NOMO-1 (cell line): ENCODE measurements at regions not wholly inside any gene's neighbourhood (a gene's known extent, or its start where the extent isn't known, plus 50 kb on each side); places are given as distances from the start of the nearest gene placed in this dataset.
"Not testable (repeated sequence)": the region's sequence is repeated elsewhere in the genome, so short reads cannot be mapped to it uniquely, and the experiment has no call there.

Experiments used
- DNase-seq, 2 experiments: peaks; one replicate each; lab custom pipeline; 2025; ENCODE audit not compliant: unreplicated experiment in 2 of 2; lab: John Stamatoyannopoulos, UW

DNA sequence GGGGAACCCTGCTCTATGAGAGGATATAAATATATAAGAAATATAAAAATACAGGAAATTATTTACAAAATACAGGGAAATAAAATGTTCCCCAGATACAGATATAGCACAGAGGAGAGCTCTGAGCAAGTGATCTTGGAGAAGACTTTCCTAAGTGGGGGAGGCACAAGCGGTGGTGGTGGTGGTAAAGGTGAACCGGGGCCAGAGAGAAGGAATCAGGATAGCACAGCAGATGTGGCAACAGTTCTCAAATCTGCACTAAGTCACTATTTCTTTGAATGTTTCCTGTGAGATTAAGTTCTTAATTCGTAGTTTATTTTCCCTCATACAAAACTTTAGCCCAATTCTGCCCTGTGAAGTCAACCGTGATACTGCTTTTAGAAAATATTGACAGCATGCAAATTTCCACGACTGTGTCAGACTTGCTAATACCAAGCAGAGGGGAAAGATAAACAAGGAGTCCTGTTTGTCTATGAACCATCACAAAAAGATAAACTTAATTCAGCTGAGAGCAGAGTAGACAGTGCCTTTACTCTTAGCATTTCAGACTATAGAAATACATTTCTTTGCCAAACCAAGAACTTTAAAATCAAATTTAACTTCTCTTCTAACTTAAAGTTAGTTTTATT is 237.5 kb upstream of the POGK start:
- DNase-seq: no peak

DNA sequence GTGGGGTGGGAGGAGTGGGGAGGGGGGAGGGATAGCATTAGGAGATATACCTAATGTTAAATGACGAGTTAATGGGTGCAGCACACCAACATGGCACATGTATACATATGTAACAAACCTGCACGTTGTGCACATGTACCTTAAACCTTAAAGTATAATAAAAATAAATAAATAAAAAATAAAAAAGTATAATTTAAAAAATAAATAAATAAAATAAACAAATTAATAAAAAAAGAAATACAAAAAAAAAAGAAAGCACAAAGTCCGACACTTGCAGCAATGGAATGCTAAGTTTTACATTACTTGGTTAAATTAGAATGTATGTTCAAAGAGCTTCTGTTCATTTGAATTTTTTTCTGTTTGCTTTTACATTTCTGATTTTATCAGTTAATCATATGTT is 236.5 kb upstream of the POGK start:
- not testable (repeated sequence) for DNase-seq

DNA sequence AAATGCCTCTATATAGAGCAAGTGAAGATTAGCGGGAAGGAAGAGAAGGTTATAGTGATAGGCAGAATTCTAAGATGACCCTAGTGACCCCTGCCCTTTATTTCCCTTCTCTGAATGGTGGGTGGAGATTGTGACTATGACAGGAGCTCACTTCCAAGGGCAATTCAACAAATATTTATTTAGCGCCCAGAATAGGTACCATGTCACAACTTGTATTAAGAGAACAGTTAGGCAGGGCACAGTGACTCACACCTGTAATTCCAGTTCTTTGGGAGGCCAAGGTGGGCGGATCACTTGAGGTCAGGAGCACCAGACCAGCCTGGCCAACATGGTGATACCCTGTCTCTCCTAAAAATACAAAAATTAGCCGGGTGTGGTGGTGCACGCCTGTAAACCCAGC is 236.0 kb upstream of the POGK start:
- no peak for DNase-seq

DNA sequence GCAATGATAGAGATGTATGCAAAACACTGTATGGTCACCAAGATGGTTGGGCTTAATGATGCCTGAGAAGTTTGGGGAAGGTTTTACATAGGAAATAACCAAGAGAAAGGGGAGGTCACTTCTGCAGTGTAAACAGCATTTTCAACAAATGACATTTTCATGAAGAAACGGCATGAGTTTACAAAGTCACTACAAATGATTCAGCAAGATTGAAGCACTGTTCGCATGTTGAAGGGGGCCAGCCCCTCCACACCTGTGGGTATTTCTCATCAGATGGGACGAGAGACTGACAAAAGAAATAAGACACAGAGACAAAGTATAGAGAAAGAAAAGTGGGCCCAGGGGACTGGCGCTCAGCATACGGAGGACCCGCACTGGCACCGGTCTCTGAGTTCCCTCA is 234.1 kb upstream of the POGK start:
- no peak for DNase-seq

DNA sequence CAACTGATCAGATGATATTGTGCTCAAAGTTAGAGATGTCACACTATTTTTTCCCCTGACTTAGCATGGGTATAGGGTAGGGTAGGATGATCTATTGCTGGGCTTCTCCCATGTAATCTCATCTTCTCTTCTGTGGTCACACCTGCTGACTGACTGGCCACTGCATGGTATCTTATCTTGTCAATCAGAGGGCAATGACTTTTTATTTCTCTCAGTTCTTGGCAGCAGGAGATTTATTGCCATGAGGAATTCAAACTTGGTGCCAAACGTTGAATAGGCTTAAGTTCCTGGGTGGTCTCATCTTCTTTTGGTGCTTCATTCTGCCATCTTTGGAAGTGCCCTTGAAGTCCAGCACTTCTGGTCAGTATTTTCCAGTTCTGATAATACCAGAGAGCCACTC is 226.4 kb upstream of the POGK start:
- DNase-seq: no peak

DNA sequence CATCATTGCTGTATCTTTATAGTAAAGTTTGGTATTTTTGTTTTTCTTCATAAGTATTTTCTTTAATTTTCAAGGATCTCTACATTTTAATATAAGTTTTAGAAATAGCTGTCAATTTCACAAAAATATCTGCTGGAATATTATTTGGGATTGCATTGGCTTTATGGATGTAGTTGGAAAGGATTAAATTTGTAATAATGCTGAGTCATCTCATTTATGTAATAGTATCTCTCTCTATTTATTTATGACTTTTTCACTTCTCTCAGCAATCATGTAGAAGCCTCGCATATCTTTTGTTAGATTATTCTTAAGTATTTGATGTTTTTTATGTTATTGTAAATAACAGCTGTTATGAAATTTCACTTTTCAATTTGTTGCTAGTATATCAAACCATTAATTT is 223.1 kb upstream of the POGK start:
- DNase-seq: no peak

DNA sequence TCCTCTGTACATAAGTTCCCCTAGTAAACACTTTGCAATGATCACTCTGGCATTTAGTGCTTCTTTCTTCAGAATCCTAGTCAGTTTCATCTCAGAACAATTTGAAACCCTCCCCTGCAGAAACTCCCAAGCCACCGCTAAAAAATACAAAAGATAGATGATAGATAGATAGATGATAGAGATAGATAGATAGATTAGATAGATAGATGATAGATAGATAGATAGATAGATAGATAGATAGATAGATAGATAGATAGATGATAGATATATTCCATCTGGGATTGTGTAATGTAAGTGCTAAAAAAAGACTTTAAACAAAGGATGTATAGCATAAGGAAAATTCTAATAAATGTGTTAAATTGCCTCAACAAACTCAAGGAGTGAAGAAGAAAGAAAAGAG is 212.6 kb upstream of the POGK start:
- DNase-seq: no peak

DNA sequence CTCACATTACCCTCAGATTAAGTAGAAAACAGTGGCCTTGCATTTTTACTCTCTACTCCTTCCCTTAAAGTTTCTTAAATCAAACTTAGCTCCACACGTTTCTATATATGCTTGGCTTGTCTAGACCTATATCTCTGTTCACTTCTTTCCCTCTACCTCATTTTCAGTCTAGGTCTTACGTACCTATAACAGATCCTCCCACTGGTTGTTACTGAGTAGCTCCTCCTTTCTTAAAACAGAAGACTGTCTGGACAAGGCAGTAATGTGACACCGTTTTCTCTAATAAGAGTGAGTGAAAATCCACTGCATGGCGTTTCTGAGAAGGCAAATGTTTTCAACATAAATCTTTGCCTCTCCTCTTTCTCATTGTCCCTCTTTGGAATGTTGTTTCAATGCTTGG is 211.7 kb upstream of the POGK start:
- no peak for DNase-seq

DNA sequence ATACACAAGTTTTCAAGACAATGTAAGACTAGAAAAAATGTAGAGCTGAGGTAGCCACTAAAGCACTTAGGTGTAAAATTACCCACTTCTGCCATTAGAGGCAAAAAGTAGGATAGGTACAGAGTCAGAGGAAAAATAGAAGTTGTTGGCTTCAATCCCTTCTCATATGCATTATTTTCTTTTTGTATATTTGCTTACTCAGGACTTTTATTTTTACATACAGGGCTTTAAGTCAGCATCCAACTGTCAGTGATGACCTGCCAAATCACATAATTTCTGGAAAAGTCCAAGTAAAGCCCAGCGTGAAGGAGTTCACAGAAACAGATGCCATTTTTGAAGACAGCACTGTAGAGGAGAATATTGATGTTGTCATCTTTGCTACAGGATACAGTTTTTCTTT is 211.0 kb upstream of the POGK start:
- no peak for DNase-seq

DNA sequence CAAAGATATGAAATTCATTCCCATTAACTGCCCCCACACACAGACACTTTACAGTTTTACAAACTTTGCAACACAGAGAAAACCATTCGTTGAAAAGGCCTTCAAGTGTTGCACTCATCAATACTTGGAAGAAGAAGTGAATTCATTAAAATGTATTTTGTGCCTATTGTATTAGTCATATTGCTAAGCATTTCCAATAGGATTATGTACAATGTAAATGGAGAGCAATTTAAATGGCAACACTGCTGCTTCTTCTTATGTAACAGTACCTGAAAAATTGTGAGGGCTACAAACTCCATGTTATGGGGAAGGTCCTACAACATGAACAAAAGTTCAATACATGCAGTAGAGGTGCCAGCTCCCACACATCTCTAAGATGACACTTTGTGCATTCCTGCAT is 209.3 kb upstream of the POGK start:
- no peak for DNase-seq

DNA sequence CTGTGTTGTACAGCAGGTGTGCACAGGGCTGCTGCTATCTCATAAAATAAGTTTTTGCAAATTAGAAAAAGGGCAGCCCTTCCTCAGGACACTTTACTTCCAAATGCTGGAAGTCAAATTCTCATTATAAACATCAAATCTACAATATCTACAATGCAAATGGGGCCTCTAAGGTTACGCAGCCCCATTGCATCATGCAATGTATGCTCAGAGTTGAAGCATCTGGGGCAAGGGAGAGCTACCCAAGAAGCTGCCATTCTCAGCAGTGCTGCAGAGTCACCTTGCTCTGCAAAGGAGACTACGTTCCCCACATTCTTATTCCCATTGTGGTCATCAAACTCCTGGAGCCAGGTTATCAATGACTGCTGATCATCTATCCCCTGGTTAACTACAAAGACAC is 208.9 kb upstream of the POGK start:
- no peak for DNase-seq

DNA sequence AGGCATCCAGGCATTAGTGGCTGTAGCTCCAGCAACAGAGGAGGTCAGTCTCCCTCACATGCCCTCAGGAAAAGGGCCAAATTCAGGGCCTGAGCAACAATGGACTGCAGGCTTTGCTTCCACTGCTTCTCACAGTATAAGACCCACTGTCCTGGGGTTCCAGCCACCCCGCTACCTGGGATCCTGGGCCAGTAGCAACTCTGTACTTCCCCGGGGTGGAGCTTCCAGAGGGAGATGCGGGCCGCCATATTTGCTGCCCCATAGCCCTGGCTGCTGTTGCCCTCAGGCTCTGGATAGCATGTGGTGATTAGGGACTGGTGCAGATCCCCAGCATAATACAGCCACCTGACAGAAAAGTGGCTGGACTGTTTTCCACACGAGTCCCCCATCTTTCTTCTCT is 201.1 kb upstream of the POGK start:
- DNase-seq: no peak

DNA sequence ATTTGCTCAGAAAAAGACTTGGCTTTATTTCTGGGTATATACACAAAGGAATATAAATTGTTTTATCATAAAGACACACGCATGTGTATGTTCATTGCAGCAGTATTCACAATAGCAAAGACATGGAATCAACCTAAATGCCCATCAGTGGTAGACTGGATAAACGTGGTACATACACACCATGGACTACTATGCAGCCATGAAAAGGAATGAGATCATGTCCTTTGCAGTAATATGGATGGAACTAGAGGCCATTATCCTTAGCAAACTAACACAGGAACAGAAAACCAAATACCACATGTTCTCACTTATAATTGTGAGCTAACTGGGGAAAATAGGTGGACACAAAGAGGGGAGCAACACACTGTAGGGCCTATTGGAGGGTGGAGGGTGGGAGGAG is 182.0 kb upstream of the POGK start:
- DNase-seq: not testable (repeated sequence)

DNA sequence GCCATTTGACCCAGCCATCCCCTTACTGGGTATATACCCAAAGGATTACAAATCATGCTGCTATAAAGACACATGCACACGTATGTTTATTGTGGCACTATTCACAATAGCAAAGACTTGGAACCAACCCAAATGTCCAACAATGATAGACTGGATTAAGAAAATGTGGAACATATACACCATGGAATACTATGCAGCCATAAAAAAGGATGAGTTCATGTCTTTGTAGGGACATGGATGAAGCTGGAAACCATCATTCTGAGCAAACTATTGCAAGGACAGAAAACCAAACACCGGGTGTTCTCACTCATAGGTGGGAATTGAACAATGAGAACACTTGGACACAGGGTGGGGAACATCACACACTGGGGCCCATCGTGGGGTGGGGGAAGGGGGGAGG is 172.5 kb upstream of the POGK start:
- DNase-seq: not testable (repeated sequence)

DNA sequence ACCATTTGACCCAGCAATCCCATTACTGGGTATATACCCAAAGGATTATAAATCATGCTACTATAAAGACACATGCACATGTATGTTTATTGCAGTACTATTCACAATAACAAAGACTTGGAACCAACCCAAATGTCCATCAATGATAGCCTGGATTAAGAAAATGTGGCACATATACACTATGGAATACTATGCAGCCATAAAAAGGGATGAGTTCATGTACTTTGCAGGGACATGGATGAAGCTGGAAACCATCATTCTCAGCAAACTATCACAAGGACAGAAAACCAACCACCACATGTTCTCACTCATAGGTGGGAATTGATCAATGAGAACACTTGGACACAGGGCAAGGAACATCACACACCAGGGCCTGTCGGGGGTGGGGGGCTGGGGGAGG is 171.7 kb upstream of the POGK start:
- not testable (repeated sequence) for DNase-seq

DNA sequence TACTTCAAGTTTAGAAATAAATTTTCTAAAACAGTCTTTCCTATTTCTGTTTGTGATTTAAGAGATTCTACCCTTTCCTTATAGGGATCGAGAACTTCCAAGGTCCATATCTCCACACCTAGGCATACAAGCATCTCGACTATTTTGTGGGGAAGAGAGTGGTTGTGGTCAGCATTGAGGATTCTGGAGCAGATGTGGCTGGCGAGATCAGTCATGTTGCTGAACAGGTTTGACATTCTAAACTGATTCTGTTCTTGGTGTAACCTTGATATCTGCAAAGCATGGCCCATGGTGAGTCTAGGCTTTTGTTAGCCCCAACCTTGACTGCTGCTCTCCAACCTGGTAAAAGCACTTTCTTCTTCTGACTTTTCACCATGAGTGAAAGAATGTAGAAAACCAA is 167.6 kb upstream of the POGK start:
- DNase-seq: no peak

DNA sequence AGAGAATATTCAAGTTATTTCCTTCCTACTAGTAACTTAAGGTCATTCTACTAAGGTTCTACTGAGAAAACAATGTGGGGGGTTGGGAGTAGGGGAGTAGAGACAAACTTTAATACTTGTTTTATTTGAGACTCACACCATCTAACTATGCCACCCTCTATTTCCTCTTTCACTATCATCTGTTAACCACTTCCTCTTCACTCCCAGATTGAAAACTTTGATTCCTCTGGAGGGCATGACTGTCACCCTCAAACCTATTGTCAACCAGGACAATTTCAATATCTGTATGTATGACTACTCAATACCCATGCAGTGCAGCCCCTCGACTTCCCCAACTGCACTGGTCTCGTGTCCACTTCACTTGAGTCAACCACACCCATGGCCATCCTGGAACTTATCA is 165.6 kb upstream of the POGK start:
- peak in 1 of 2 experiments; percentile 41 for DNase-seq

DNA sequence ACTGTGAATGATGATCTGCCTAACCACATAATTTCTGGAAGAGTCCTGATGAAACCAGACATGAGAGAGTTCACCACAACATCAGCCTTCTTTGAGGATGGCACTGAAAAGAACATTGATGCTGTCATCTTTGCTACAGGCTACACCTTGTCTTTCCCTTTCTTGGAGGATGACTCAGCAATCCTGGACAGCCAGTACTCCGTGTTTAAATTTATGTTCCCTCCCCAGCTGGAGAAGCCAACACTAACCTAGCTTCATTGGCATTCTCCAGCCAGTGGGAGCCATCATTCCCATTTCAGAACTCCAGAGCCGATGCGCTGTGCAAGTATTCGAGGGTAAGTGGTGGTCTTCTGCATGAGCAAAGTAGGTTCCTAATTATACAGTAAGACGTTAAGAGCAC is 164.1 kb upstream of the POGK start:
- DNase-seq: no peak

DNA sequence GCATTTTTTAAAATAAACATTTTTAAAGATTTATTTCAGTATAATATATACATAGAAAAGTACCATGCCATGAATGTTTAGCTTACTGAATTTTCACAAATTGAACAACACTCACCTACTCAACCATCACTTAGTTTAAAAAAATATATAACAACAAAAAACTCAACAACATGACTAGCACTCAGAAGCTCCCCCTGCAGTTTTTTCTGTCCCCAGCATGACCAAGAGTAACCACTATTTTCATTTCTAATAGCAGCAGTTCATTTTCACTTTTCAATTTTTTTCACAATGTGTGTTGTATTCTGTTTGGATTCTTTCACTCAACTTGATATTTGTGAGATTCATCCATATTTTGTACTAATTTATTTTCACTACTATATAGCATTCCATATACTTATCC is 162.3 kb upstream of the POGK start:
- DNase-seq: no peak

DNA sequence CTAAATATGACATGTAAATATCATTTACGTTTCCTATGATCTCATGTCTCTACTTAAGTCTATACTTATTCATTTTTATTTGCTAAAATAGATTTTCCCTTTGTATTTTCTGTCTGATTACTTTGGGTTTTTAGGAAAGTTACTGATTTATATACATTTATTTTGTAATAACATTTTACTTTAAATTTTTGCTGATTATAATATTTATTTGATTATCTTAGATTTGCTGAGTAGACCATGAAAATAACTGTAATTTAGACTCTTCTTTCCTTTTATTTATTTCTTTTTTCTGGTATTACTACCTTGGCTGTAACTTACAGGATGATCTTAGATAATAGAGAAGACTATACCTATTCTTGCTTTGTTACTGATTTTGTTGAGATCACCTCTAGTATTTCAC is 159.9 kb upstream of the POGK start:
- DNase-seq: no peak

DNA sequence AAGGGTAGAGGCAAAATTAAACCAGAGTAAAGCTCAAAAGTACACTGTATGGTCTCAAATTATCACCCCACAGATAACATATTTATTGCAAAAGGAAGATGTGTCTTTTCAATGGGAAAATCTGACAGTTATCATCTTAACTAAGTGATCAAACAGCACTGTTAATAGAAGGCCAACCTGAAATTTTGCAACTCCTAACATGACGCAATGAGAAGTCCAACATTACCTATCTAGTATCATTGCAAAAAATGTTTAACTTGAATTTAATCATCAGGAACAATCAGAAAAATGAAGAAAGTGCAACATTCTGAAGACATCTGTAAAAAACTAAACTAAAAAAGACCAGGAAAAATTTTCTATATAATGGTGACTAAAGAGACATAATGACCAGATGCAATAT is 156.7 kb upstream of the POGK start:
- no peak for DNase-seq

DNA sequence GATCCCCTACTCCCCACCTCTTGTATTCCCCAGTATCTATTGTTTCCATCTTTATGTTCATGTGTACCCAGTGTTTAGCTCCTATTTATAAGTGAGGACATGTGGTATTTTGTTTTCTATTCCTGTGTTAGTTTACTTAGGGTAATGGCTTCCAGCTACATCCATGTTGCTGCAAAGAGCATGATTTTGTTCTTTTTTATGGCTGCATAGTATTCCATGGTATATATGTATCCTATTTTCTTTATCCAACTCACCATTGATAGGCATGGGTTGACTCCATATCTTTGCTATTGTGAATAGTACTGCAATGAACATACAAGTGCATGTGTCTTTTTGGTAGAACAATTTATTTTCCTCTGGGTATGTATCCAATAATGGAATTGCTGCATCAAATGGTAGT is 154.6 kb upstream of the POGK start:
- DNase-seq: not testable (repeated sequence)

DNA sequence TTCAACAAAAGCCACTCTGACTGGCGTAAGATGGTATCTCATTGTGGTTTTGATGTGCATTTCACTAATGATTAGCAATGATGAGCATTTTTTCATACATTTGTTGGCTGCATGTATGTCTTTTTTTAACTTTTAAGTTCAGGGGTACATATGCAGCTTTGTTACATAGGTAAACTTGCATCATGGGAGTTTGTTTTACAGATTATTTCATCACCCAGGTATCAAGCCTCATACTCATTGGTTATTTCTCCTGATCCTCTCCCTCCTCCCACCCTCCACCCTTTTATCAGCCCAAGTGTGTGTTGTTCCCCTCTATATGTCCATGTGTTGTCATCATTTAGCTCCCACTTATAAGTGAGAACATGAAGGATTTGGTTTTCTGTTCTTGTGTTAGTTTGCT is 154.1 kb upstream of the POGK start:
- no peak for DNase-seq
